GM19023 (cell line): ENCODE measurements at regions not wholly inside any gene's neighbourhood (a gene's known extent, or its start where the extent isn't known, plus 50 kb on each side); places are given as distances from the start of the nearest gene placed in this dataset.

ENCODE experiments used
- ATAC-seq: cut with Tn5 transposase; IDR thresholded peaks from one replicate; pipeline ENCODE4 v1.9.1; 2021; ENCODE audit warnings: mild to moderate bottlenecking, moderate library complexity; ENCODE audit not compliant: unreplicated experiment

GRCh38 chr13:63042686-63043085 is 1627.0 kb upstream of the PCDH20 start:
- no peak for ATAC-seq

DNA sequence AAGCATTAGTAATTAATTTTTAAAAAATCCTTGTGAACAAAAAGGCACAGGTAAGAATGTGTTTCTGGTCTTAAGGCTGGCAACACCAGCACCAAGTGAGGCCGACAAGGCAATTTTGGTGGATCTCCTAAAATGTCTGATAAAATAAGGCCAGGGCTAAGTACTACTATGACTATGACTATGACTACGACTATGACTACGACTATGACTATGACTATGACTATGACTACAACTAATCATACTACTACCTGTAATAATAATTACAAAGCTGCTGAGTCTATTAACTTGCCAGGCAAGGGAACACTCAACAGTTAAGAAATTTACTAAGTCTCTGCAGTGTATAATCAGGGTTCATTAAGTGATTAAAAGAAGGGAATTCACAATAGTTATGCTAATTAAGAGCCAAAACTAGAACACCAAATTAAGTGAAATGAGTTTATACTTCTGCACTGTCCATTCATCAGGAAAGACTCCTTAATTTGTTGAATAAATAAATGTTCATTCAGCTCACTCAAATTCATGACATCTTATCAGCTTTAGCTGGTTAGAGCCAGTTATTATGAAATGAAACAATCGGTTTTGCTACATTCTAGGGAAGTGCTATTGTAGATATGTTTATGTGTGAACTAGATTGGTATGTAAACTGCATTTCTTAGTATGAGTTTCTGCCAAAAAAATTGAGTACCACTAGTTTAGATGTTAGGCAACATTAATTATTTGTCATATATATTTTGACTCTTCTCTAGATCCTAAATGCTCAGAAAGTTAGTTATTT is 1626.2 kb upstream of the PCDH20 start:
- no peak for ATAC-seq

DNA sequence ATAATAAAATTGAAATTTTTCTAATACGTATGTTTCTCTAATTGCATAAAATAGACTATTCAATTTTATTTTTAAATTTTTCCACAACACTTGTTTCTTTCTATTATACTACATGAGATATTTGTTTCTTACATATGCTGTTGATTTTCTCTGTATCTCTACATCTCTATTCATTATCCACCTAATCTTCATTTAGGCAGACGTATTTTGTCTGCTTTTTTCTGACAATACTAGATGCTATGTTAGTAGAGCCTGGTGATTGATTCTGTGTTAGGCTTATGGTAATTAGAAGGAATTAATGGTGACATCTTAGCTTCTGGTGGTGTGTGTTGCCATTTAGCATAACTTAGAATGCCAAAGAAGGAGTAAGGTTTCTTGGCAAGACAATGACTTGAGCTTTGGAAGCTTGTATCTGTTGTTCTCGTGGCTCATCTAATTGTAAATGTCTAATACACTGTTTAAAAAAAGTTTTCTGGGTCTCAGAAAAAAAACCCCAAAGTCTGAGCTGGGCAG is 1610.7 kb upstream of the PCDH20 start:
- no peak for ATAC-seq

DNA sequence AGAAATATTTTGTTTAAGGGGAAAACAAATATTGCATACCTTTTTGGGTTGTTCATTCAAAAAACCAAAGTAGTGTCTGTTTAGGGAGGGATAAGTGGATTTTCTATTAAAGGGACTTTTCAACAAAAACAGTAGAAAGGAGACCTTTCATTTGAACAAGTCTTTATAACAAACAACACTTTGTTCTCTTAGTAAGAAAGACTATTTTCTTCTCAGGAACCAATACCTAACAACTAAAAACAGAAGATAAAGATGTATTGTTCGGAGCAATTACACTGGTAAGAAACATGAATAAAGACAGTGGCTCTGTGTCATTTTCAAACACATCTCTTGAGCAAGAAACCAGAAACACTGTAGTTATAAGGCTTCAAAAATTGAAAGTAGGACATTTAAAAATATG is 1610.1 kb upstream of the PCDH20 start:
- ATAC-seq: no peak

GRCh38 chr13:63024458-63024857 is 1608.8 kb upstream of the PCDH20 start:
- ATAC-seq: no peak

GRCh38 chr13:63011996-63012395 is 1596.3 kb upstream of the PCDH20 start:
- ATAC-seq: no peak

DNA sequence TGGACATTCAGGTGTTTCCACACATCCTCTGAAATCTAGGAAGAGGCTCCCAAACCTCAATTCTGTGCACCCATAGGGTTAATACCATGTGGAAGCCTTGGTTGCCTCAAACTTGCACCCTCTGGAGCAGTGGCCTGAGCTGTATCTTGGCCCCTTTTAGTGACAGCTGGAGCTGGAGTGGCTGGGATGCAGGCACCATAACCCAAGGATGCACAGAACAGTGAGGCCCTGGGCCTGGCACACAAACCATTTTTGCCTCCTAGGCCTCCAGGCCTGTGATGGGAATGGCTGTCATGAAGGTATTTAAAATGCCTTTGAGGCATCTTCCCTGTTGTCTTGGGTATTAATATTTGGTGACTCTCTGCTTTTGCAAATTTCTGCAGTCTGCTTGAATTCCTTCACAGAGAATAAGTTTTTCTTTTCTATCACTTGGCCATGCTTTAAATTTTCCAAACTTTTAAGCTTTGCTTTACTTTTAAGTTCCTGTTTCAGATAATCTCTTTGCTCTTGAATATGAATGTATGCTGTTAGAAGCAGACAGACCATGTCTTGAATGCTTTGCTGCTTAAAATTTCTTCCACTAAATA is 1594.5 kb upstream of the PCDH20 start:
- no peak for ATAC-seq

DNA sequence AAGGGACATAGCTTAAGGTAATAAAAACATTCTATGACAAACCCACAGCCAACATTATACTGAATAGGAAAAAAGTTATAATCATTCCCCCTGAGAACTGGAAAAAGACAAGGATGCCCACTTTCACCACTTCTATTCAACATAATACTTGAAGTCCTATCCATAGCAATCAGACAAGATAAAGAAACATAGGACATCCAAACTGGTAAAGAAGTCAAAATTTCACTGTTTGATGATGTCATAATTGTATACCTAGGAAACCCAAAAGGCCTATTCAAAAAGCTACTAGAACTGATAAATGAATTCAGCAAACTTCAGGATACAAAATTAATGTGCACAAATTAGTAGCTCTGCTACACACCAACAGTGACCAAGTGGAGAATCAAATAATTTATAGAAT is 1590.0 kb upstream of the PCDH20 start:
- ATAC-seq: no peak

GRCh38 chr13:62997696-62998095 is 1582.0 kb upstream of the PCDH20 start:
- ATAC-seq: no peak

DNA sequence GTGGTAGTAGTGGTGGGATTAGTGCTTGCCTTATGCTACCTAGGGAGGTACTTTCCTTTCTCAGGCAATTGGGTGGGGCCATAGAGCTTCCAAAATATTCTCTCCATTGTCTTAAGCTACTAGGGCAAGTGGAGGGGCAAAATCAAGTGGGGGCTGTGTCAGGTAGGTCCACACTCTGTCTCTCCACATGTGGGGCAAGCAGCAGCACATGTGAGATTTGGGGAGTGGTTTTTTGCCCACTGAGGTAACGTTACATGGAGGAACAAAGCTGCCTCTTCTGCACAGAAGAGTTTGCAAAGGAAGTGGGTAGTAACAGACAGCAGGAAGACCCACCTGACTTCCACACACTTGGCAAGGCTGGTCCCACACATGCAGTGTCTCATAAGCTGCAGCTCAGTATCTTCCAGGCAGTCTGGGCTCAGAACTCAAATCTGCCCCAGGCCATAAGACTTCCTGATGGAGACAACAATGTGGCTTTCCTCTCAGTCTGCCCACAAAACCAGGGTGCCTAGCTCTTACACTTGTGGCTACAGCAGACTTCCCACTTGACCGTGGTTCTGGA is 1581.5 kb upstream of the PCDH20 start:
- no peak for ATAC-seq

- no peak for ATAC-seq
These were observed 1558.2 kb upstream of the PCDH20 start for GRCh38 chr13:62973804-62974203.

DNA sequence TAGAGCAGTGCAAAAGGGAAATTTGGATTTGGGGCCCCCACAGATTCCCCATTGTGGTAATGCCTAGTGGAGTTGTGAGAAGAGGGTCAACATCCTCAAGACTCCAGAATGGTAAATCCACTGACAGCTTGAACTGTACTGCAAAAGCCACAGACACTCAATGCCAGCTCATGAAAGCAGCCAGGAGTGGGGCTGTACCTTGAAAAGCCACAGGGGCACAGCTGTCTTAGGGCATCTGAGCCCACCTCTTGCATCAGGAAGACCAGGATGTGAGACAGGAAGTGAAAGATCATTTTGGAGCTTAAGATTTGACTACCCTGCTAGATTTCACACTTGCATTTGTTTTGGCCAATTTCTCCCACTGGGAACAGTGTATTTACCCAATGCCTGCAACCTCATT is 1548.9 kb upstream of the PCDH20 start:
- ATAC-seq: no peak

DNA sequence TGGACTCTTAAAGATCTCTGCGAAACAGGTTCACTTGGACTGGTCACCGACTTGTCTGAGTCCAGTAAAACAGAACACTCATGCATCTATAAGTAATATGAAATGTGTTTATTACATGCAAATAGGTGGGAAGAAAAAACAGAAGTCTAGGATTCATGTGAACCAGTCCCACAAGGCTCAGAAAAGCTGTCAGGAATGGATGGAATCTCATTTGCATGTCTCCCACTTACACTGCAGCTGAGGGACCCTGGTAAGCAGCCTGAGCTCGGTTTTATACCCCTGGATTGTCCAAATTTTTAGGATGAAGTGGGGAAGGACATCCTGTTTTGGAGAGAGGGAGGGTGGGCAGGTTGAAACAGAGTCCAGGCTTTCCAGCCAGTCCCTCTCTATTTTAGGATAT is 1545.1 kb upstream of the PCDH20 start:
- ATAC-seq: no peak

DNA sequence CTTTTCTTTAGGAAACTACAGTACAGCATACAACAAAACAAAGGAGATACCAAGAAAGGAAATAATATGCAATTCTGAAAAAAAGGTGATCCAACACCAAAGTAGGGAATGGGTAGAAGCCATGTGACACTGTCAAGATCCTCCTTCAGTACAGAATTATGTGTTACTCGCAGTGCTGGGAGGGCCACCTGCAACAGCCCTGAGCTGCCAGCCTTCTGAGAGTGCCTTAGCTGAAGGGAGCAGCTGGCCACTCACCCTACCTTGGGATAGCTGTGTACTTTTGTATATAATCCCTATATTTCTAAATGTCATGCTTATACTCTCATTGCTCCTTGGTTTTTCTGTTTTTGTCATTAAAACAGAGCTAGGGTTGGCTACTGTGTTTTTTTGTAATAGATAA is 1518.2 kb upstream of the PCDH20 start:
- no peak for ATAC-seq

- no peak for ATAC-seq
These were observed 1516.7 kb upstream of the PCDH20 start for GRCh38 chr13:62932256-62932883.

- no peak for ATAC-seq
These were observed 1516.2 kb upstream of the PCDH20 start for GRCh38 chr13:62931853-62932252.

DNA sequence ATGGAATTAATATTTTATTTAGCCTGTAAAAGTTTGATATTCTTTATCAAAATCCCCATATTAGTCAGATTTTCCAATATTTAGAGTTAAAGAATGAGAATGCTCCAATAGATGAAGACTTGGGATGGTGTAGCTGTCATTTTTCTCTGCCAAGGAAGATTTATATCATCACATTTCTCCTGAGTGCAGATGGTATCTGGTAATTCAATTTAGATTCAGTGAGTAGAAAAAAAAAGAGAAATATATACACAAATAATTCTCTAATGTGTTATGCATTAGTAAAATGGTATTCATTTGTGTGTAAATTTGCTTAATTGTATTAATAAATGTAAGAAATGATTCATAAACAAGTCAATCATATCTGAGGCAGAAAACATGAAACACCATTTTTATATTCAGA is 1508.7 kb upstream of the PCDH20 start:
- no peak for ATAC-seq

- ATAC-seq: no peak
These were observed 1504.5 kb upstream of the PCDH20 start for GRCh38 chr13:62920159-62920558.

DNA sequence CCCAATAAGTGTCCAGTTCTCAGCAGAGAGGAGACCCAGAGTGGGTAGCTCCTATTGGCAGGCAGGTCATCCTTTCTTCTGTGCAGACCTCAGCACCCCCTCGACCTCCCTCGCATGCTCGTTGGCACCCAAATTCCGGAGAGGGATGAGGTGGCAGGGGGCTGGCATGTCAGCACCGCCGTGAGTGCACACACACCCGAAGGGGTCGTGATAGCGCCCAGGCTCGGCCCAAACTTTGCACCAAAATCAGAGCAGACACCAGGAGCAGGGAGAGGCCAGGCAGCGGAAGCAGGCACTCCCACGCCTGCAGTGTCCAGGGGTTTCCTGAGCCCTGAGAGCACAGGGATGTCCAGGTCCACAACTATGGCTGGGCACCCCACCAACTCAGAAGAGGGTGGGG is 1503.8 kb upstream of the PCDH20 start:
- no peak for ATAC-seq

- no peak for ATAC-seq
These were observed 1495.0 kb upstream of the PCDH20 start for GRCh38 chr13:62910541-62911060.

- ATAC-seq: no peak
These were observed 1492.7 kb upstream of the PCDH20 start for GRCh38 chr13:62908321-62908720.

- ATAC-seq: no peak
These were observed 1491.2 kb upstream of the PCDH20 start for GRCh38 chr13:62906896-62907295.
